Femur (tissue), 1 donor: ENCODE measurements at regions not wholly inside any gene's neighbourhood (a gene's known extent, or its start where the extent isn't known, plus 50 kb on each side); places are given as distances from the start of the nearest gene placed in this dataset.

Experiments
- DNase-seq: peaks from one replicate; pipeline ENCODE4 v3.0.0-alpha.2; 2017

- DNase-seq, result no peak
Measured at GRCh38 chr10:81031774-81032173, 494.1 kb downstream of the SH2D4B start.

GRCh38 chr10:81034383-81034782 is 496.7 kb downstream of the SH2D4B start:
- DNase-seq, result no peak

- DNase-seq, result no peak
Measured at GRCh38 chr10:81036257-81036656, 498.6 kb downstream of the SH2D4B start.

- DNase-seq, result no peak
Measured at GRCh38 chr10:81040031-81040430, 502.3 kb downstream of the SH2D4B start.

GRCh38 chr10:81040940-81041339 is 503.2 kb downstream of the SH2D4B start:
- no peak for DNase-seq

GRCh38 chr10:81042647-81043046 is 504.9 kb downstream of the SH2D4B start:
- no peak for DNase-seq

- no peak for DNase-seq
Measured at GRCh38 chr10:81065474-81065873, 527.8 kb downstream of the SH2D4B start.

- DNase-seq, result no peak
Measured at GRCh38 chr10:81068460-81068859, 530.8 kb downstream of the SH2D4B start.

GRCh38 chr10:81071087-81071796 is 533.5 kb downstream of the SH2D4B start:
- DNase-seq, result no peak

GRCh38 chr10:81073155-81073554 is 535.5 kb downstream of the SH2D4B start:
- no peak for DNase-seq

- DNase-seq, result no peak
Measured at GRCh38 chr10:81081887-81082620, 544.4 kb downstream of the SH2D4B start.

GRCh38 chr10:81082621-81083376 is 545.1 kb downstream of the SH2D4B start:
- no peak for DNase-seq

- DNase-seq, result no peak
Measured at GRCh38 chr10:81093056-81093455, 555.4 kb downstream of the SH2D4B start.

GRCh38 chr10:81095238-81095637 is 557.5 kb downstream of the SH2D4B start:
- no peak for DNase-seq

GRCh38 chr10:81096558-81096957 is 558.9 kb downstream of the SH2D4B start:
- DNase-seq, result no peak

- DNase-seq, result no peak
Measured at GRCh38 chr10:81101062-81101461, 563.4 kb downstream of the SH2D4B start.

GRCh38 chr10:81104494-81104893 is 566.8 kb downstream of the SH2D4B start:
- no peak for DNase-seq

GRCh38 chr10:81108516-81109199 is 571.0 kb downstream of the SH2D4B start:
- no peak for DNase-seq

- DNase-seq, result no peak
Measured at GRCh38 chr10:81109200-81109752, 571.6 kb downstream of the SH2D4B start.

- DNase-seq, result no peak
Measured at GRCh38 chr10:81116201-81116600, 578.5 kb downstream of the SH2D4B start.

- no peak for DNase-seq
Measured at GRCh38 chr10:81116990-81117389, 579.3 kb downstream of the SH2D4B start.

- no peak for DNase-seq
Measured at GRCh38 chr10:81127931-81128330, 590.2 kb downstream of the SH2D4B start.

GRCh38 chr10:81130014-81130413 is 592.3 kb downstream of the SH2D4B start:
- no peak for DNase-seq
